OCI-M1 (cell line): ENCODE measurements at regions not wholly inside any gene's neighbourhood (a gene's known extent, or its start where the extent isn't known, plus 50 kb on each side); places are given as distances from the start of the nearest gene placed in this dataset.

ENCODE experiments used
- DNase-seq: peaks from one replicate; lab custom pipeline; 2025; lab: John Stamatoyannopoulos, UW

DNA sequence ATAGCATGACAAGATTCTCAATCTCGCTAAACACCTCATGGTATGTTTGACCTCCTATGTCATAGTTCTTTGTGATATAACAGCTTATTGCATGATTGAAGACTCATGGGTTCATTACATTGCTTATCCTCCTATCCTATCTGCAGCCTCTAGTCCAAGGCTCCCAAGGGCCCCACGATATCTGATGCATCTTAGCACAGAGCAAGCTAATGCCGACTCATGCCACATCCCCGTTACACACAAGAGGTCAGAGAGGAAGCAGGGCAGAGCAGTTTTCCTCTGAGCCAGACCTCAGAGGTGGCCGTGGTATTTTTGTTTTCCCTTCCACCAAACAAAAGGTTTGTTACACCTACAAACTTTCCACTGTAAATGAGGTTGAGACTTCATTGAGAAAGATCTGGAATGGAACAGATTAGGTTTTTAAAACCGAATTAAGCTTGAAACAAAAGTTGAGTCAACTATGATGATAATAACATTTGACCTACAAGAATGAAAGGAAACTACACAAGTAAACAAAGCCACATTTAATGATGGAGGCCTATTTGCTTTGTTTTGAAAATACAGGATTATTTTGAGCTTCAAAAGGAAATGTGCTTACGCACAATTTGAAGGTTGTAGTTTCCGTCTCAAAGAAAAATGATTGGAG lies 133.9 kb upstream of the MYLIP start:
- peak; percentile 74 for DNase-seq

DNA sequence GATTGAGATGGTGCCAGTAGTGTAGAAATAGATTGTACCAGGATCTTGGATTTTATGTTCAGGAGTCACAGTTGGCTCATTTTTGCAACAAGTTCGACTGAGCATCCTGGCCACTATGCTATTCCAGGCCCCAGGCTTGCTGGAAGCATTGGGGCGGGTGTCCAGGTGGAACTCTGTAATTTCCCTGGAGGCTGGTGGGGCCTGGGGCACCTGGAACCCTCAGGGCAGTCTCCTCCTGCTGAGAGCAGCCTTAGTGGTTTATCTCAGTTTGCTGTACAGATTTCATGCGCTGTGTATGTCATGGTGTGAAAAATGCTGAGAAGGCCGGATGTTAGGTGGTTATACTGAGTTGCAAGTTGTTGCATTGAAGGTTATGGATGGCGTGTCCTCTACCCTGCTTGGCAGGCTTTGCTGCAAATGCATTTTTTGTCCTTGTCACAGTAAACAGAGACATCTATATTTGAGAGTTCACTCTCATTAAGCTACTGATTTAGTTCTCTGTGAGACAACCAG lies 135.1 kb upstream of the MYLIP start:
- no peak for DNase-seq

DNA sequence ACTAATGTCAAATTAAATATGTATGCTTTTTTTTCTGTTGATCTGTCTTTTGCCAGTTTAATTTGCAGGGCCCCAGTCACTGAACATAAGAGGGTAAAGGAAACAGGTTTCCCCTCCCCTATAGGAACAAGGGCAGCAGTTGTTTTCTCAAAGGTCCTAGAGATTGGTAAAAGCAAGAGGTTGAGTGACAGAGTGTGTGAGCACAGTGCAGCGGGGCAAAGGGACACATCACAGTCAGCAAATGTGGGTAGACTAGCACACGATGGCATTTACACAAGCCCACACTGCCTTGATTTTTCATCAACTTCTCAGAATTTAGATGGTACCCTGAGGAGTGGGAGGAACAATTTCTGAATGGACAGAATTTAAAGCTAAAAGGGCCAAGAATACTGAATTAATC lies 138.7 kb upstream of the MYLIP start:
- no peak for DNase-seq

DNA sequence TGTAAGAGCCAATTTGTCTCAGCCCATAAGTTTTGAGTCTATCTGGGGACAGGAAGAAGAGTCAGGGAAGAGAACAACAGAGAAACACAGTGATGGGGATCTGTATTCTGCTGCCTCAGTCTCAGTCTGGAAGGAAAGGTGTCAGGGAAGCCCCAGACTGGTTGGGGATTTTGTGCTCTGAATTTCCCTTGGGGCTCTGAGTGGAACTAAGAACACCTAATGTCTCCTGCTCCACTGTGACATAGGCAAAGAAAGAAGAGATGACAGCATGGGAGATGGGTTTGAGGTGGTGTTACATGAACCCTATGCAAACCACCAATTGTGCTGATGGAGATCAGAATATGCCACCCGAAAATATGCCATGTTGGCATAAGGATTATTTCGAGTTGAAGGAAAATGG lies 139.5 kb upstream of the MYLIP start:
- DNase-seq: no peak

DNA sequence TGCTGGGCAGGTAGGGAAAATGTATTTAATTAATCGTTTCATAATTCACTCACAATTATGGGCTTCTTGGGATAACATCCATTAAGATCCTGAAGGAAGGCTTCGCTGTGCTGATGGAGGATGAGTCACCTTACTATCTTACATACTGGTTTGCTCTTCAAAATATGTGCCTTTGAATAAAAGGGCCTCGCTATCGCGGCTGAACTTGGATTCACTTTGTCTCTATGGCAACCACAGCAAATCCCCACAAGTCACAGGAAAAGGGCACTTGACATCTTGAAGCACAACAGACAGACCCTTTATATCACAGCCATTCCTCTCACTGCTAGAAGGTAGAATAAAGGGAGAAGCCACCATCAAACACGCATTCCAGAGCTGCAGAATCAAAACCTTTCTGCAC lies 141.3 kb upstream of the MYLIP start:
- DNase-seq: no peak

DNA sequence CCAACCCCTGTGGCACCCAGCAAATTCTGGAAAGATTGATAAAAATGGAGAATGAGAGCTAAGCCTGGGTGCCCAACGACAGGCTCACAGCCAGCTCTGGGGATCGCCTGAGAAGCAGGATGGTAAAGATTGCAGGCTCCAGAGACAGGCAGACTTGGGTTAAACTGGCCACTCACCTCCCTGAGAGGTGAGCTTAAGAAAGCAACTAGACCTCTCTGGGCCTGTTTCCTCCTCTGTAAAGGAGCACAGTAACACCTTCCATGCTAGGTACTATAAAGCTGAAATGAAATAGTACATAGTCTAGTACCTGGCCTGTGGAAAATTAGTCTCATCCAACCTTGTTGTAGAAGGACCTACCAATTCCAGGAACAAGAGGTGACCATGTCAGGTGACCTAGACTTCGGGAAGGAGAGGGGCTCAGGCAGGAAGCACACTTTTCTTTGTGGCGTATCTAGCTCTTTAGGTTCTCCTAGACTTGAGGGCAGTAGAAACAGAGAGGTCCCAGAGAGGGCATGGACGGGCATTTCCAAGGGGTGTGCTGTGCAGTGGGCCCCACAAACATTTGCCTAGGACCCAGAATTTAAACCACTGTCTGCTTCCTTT lies 142.8 kb upstream of the MYLIP start:
- DNase-seq: no peak

DNA sequence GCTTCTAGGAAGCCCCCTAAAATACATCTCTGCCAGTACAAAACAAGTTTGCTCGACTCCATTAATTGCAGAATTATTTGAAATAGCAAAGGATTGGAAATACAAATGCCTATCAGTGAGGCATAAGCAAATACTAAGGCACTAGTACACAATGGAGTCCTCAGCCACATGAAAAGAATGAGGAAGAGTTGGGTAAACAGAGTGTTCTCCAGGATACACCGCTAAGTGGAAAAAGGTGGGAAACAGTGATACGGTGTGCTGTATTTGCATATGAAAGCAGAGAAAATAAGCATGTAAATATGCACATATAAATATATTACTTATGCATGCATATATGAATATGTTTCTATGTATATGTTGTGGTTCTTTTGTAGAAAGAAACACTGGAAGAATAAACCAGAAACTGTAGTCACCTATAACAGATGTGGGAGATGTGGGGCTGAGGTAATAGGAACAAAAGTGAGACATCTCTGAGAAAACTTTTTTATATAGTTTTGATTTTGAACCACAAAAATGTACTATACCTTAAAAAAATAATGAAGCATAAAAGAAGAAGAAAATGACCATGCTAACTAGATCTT lies 143.4 kb upstream of the MYLIP start:
- DNase-seq: no peak

DNA sequence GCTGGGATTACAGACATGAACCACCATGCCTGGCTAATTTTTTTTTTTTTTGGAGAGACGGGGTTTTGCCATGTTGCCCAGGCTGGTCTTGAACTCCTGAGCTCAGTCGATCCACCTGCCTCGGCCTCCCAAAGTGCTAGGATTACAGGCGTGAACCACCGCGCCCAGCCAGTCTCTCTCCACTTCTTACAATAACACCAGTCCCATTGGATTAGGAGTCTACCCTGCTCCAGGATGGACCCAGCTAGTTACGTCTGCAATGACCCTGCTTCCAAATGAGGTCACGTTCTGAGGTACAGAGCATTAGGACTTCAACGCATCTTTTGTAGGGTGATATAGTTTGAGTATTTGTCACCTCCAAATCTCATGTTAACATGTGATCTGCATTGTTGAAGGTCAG lies 146.9 kb upstream of the MYLIP start:
- DNase-seq: no peak

DNA sequence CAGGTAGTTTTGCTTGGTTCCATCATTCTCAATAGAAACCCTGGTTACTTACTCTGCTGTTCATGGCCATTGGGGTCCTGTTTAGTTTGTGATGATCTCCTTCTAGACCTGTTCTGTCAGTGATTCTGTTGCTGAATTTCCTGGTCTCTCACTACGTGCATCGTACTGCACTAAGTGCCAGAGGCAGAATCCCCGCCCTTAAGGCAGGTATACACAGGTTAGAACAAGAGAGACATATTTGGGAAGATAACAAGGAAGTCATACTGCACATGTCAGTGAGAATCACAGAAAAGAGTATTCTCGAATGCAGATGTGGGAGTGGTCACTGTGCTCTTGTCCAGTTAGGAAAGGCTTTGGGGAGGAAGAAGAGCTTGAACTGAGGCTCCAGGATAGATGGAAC lies 148.1 kb upstream of the MYLIP start:
- DNase-seq: no peak

DNA sequence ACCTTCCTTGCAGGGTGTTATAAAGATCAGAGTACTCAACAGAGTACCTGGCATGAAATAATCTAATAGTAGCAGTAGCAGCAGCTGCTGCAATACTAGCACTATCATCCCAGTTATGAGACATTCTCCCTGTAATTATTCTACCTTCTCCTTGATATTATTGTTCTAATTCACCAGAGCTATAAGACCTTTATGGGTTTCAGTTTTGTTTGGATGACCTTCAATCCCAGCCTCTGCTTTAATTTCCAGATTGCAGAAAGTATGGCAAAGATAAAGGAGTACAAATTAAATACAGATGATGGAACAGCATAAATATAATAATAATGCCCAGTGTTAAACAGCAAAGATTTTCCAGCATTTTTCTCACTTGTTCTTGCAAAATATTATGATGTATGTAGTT lies 150.5 kb upstream of the MYLIP start:
- DNase-seq: no peak

DNA sequence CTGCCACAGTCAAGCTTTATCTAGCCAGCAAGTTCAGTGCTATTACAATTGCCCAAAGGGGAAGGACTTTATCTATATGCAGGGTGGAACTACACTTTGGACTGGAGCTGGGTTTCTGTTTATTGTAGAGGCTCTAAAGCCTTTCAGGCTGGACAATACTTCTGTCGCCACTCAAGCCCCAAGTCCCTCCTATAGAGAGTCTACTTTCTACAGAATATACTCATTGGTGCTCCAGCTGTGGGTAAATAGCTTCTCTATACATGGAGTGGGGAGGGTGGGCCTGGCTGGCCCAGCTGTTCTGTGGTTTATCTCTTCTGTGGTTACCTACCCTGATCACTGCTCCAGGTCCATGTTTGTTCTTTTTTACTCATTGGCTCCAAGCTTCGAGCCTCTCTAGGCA lies 151.8 kb upstream of the MYLIP start:
- peak; percentile 87 for DNase-seq

DNA sequence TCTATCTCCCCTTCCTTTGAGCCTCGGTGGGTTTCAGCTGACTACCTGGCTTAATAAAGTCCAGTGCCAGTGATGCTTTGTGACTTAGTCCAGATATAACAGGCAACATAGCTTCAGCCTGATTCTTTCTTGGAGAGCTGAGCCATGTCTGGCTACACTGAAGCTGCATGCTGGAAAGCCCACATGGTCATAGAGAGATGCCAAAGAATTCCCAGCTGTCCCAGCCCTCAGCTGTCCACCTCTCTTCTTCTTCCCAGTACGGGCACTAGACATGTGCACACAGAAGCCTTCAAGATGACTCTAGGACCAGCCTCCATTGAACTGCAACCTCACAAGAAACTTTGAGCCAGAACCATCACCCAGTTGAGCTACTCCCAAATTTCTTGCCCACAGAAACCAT lies 154.1 kb upstream of the MYLIP start:
- no peak for DNase-seq

DNA sequence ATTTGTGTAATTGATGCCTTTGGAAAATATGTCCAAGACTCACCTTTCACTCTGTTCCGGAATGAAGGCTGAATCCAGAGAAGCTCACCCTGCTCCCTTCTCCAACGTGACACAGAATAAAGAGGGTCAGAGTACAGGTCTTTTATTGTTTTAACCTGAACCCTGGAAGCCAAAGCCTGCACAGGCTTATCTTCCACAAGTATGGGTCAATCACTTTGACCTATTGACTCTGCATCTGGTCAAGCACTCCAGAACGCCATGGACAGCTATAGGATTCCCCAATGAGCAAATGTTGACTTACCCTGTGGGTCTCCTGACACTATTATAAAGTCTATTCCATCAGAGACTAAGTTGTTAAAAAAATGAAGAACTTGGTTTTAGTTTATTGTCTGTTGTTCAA lies 158.4 kb upstream of the MYLIP start:
- DNase-seq: no peak

DNA sequence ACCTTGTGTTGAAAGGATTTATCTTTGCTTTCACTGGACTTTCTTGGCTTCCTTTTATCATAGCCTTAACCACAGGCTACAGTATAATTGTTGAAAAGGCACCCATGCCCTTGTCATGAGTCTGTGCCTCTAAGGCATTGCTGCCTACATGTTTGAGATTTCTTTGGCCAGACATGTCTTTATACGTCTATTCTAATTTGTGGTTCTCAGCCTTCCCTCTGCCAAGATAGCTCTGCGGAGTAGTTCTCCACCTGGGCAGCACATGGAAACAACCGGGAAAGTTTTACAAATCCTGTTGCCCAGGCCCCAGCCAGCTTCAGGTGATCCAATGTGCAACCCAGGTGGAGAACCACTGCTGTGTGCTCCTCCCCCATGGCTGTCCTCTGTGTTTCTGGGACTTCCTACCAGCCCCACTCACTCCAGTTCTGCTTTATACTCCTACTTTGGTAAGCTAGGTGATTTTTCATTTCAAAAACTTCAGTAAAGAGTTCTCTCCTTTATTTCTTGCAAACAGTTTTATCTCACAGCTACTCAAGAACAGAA lies 159.6 kb upstream of the MYLIP start:
- no peak for DNase-seq

DNA sequence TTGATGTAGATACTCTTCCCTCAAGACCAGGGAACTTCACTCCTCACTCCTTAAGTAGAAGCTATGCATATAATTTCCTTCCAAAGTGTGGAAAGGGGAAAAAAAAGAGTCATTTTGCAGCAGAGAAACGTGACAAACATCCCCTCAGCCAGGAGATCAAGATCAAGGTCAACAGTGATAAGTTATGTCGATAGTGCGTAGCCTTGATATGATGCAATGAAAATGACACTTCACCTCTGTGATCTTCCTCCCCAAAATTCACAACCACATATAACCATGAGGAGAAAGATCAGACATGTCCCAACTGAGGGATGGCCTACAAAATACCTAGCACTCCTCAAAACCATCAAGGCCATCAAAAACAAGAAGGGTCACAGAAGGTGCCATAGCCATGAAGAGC lies 160.4 kb upstream of the MYLIP start:
- DNase-seq: no peak

DNA sequence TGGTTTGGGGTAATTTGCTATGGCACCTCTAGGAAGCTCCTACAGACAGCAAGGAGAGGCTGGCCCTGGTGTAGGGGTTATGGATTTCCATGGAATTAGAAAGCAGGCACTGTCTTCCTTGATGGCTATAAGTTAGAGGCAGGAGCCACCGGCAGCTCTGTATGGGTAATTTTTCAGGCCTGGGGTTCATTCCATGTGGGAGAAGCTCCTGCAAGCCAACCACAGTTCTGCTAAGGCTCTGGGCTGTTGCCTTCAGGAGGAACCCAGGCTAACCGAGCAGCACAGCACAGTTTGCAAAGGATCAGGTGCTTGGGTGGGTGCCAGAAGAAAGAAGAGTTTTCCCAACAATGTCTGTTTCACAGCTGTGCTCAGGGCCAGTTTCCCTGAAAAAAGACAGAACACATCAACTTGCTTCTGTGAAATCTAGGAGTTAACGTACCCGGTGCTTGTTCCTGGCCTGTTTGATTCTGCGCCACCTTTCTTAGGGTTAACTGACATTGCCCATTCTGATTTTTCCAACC lies 162.8 kb upstream of the MYLIP start:
- DNase-seq: no peak

DNA sequence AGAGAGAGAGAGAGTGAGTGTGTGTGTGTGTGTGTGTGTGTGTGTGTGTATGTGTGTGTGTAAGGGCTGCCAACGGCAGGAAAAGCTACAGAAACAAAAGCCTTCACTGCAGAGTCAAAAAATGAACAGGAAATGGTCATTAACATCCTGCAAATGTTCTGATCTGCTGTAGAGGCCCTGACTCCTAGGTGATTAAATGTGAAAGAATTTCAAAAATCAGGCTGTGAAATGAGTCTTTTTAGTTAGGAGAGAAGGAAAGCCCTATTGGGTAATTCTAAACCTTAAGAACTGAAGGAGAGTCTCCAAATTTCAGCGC lies 166.5 kb upstream of the MYLIP start:
- no peak for DNase-seq

DNA sequence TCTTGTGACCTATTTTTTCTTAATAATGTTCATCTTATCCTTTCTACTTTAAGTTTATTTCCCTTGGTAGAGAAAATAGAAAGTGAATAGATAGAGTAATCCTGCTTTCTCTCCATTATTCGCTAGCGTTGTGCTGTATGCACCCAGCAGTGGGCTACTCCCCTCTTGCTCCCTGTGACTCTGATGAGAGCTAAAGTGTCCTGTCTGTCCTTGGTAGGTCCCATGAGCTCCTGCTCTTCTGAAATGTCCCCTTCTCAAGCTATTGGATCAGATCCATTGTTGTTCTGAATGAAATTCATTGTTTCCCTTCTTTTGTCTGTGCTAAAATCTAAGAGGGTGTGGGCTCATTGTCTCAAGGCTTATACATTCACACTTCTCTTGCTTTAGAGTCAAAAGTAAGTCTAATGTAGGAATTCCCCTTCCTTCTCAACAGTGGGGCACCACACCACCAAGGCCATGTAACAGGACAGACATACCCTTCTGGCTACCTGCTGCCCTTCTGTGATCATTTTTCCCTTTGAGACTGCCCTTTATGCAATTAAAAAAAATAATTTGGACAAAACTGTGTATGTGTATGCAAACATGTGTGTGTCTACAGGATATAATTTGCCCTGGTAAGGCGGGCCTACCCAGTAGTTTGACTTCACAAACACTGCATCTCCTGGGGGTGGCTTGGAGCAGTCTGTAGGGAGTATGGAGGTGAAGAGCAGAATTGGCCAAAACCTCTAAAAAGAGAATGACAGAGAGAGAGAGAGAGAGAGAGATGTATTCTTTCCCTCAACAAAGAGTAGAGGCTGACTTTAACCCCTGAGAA lies 167.0 kb upstream of the MYLIP start:
- DNase-seq: no peak

DNA sequence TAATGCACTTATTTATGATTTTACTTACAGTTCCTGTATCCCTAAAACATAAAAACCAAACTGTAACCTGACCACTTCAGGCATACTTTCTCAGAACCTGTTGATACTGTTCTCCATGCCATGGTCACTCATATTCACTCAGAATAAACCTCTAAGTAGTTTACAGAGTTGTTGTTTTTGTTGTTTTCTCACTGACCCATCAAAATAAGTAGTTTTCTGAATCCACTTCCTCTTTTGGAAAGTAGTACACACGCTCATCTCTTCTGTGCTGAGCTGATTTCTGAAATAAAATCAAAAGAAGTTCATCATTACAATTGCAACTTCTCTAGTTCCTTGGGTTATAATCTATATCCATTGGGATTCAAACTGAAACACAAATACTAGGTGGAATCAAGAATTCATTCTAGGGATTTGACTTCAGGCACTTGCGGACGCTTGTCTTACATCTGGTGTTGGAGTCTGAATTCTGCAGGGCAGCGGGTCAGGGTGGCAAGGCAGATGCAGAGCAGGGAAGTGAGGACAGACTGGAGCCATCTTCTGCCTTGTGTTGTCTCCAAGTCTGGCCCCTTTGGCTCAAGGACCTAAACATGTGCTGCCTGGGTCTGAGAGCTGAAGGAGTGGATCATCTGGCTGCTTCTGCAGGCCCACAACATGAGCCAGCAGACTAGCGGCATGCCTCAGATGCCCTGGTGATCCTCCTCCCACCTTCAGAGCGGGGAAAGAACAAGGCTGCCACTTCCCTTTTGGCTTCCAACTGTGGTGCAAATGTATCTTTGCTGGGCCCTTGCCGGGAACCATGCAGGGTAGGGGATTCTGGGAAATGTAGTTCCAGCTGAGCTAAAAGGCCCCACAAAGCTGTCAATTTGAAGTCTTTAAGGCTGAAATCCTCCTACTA lies 167.9 kb upstream of the MYLIP start:
- peak; percentile 69 for DNase-seq

DNA sequence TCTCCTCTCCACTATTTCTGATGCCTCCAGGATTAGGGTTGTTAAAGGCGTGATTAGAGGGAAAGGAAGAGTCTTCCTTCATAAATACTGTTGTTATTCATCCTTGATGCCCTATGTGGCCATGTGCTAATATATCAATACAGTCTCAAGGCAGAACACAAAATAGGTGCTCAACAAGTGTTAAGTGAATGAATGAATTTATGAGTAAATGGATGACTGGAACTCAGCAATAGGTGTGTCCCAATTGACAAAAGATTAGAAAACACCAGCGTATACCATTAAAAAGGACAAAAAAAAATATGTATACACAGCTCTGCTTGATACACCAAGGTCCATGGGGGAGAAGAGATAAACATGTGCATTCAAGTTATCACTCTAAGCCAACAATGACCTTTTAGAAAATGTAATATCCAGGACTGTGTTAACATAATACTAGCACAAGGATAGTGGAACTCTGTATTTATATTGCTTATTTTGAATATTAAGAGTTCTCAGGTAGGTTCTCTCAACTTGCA lies 171.2 kb upstream of the MYLIP start:
- DNase-seq: no peak
